Cardiac muscle cell (in vitro differentiated cells and primary cell): ENCODE measurements at regions not wholly inside any gene's neighbourhood (a gene's known extent, or its start where the extent isn't known, plus 50 kb on each side); places are given as distances from the start of the nearest gene placed in this dataset.
A peak's percentile ranks its signal among the peaks of the same experiment; 100 is the strongest.

Experiments used
- DNase-seq, 2 donors: peaks; one replicate each; pipeline versions ENCODE4 v3.0.0 to v3.0.0-alpha.2; 2010 to 2017; ENCODE audit warnings: low read depth in 1 of 2, low spot score in 1 of 2
- H3K27ac ChIP-seq: fragments of 200-600 bp; sonication (generic); 2 replicates; pipeline ENCODE4 v1.5.1; 2016
- H3K27me3 ChIP-seq: fragments of 200-600 bp; sonication (generic); 2 replicates; pipeline ENCODE4 v1.6.0; 2016; ENCODE audit warnings: control low read depth
- H3K36me3 ChIP-seq: fragments of 200-600 bp; sonication (generic); 2 replicates; pipeline ENCODE4 v1.5.1; 2016; ENCODE audit warnings: control low read depth
- H3K4me1 ChIP-seq: fragments of 200-600 bp; sonication (generic); 2 replicates; pipeline ENCODE4 v1.8.1; 2017; ENCODE audit warnings: low read depth, mild to moderate bottlenecking, mixed run types
- H3K4me3 ChIP-seq: fragments of 200-600 bp; sonication (generic); 2 replicates; pipeline ENCODE4 v1.5.1; 2016; ENCODE audit warnings: mild to moderate bottlenecking
- H3K9me3 ChIP-seq: fragments of 200-600 bp; sonication (generic); 2 replicates; pipeline ENCODE4 v1.5.1; 2017; ENCODE audit warnings: low read depth, mild to moderate bottlenecking, control low read depth
- CTCF ChIP-seq: IDR thresholded peaks from 2 replicates; pipeline ENCODE4 v1.5.1; 2012; ENCODE audit warnings: low read depth, mild to moderate bottlenecking, low read length

GRCh38 chr9:84163052-84163650 is 177.4 kb downstream of the SLC28A3 start:
- no peak for TF ChIP-seq CTCF
- H3K4me3 ChIP-seq: no peak overlapping the region
- no peak for DNase-seq
- no peaks in the 10 kb centered on the region for H3K27me3 ChIP-seq
- H3K36me3 ChIP-seq: no peaks in the 10 kb centered on the region
- H3K27ac ChIP-seq: no peak overlapping the region
- H3K9me3 ChIP-seq: no peaks in the 10 kb centered on the region
- peaks cover 3% of the 10 kb centered on the region for H3K4me1 ChIP-seq

- Histone ChIP-seq H3K4me3 (no peak overlapping the region), H3K4me1 (peaks cover 3% of the 10 kb centered on the region), H3K36me3 (no peaks in the 10 kb centered on the region), H3K9me3 (no peaks in the 10 kb centered on the region), H3K27me3 (no peaks in the 10 kb centered on the region), H3K27ac (peak overlapping the region; percentile 10)
- TF ChIP-seq CTCF: no peak
- DNase-seq: peak in 1 of 2 donors; percentile 16
Observed at GRCh38 chr9:84166891-84167290, 173.7 kb downstream of the SLC28A3 start.

GRCh38 chr9:84169240-84169639 is 171.3 kb downstream of the SLC28A3 start:
- Histone ChIP-seq H3K27ac (no peak overlapping the region), H3K4me1 (peaks cover 3% of the 10 kb centered on the region), H3K4me3 (no peak overlapping the region), H3K36me3 (no peaks in the 10 kb centered on the region), H3K27me3 (no peaks in the 10 kb centered on the region), H3K9me3 (no peaks in the 10 kb centered on the region)
- TF ChIP-seq CTCF: no peak
- DNase-seq: no peak

- no peaks in the 10 kb centered on the region for H3K36me3 ChIP-seq
- DNase-seq: peak in 1 of 2 donors; percentile 98
- H3K4me3 ChIP-seq: no peak overlapping the region
- H3K27me3 ChIP-seq: no peaks in the 10 kb centered on the region
- peaks cover 3% of the 10 kb centered on the region for H3K4me1 ChIP-seq
- peak; percentile 19 for TF ChIP-seq CTCF
- H3K9me3 ChIP-seq: no peaks in the 10 kb centered on the region
- H3K27ac ChIP-seq: no peak overlapping the region
Observed at GRCh38 chr9:84170521-84171141, 169.9 kb downstream of the SLC28A3 start.

GRCh38 chr9:84173961-84174360 is 166.6 kb downstream of the SLC28A3 start:
- DNase-seq: no peak
- no peak for TF ChIP-seq CTCF
- H3K4me1 ChIP-seq: no peaks in the 10 kb centered on the region
- no peak overlapping the region for H3K4me3 ChIP-seq
- H3K9me3 ChIP-seq: no peaks in the 10 kb centered on the region
- H3K27ac ChIP-seq: no peak overlapping the region
- H3K27me3 ChIP-seq: no peaks in the 10 kb centered on the region
- H3K36me3 ChIP-seq: no peaks in the 10 kb centered on the region
